ENCODE measurements at regions not wholly inside any gene's neighbourhood (a gene's known extent, or its start where the extent isn't known, plus 50 kb on each side); places are given as distances from the start of the nearest gene placed in this dataset.

DNA sequence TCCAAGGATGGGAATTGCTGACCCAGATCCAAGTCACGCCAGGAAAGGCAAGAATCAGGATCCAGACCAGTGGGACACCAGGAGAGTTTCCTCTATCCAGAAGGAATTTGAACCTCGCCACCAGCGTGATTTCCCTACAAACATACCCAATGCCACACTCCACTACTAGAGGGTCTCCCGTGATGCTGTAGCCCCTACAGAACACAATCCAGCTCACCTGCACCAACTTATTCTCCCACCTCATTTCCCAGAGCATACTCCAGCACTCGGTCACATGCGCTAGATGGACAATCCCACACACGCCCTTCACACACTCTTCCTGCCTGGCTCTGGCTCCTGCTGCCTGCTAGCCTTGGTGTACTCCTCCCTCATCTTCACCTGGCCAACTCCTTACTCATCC lies 142.1 kb upstream of the PDE1C start:
- TF ChIP-seq EZH2phosphoT487 (IDR thresholded peaks at IDR 0.05; ENCODE audit: borderline replicate concordance, low read depth, low read length): no peak
- no peak for TF ChIP-seq CTCF (conservative IDR thresholded peaks at IDR 0.05; ENCODE audit: low read length)
